Esophagus squamous epithelium (tissue), 5 donors: ENCODE measurements at regions not wholly inside any gene's neighbourhood (a gene's known extent, or its start where the extent isn't known, plus 50 kb on each side); places are given as distances from the start of the nearest gene placed in this dataset.

ENCODE experiments used
- DNase-seq: peaks from one replicate; lab custom pipeline; 2025; lab: John Stamatoyannopoulos, UW
- H3K27ac ChIP-seq, 4 donors: fragments of 200-600 bp; sonication (generic); one replicate each; pipeline ENCODE4 v1.5.1; 2016 to 2019; ENCODE audit warnings: mild to moderate bottlenecking in 1 of 4
- H3K27me3 ChIP-seq, 4 donors: fragments of 200-600 bp; sonication (generic); 1 replicate in 3 of 4; 2 replicates in 1 of 4; pipeline versions ENCODE4 v1.5.1 to v1.6.0; 2017 to 2021; ENCODE audit warnings: antibody characterized with exemption in 1 of 4
- H3K36me3 ChIP-seq, 3 donors: fragments of 200-600 bp; sonication (generic); one replicate each; pipeline ENCODE4 v1.5.1; 2016 to 2019
- H3K4me1 ChIP-seq, 3 donors: fragments of 200-600 bp; sonication (generic); one replicate each; pipeline ENCODE4 v1.5.1; 2017 to 2019
- H3K4me3 ChIP-seq, 4 donors: fragments of 200-600 bp; sonication (generic); 1 replicate in 3 of 4; 2 replicates in 1 of 4; pipeline ENCODE4 v1.5.1; 2016 to 2019; ENCODE audit warnings: mild to moderate bottlenecking in 2 of 4, moderate library complexity in 1 of 4
- H3K9me3 ChIP-seq, 3 donors: fragments of 200-600 bp; sonication (generic); one replicate each; pipeline ENCODE4 v1.5.1; 2016 to 2019
- POLR2A ChIP-seq, 4 donors: fragments of 450-650 bp; IDR thresholded peaks; one replicate each; pipeline ENCODE4 v1.6.1; 2017; ENCODE audit warnings: antibody characterized with exemption in 4 of 4, mild to moderate bottlenecking in 4 of 4, moderate library complexity in 3 of 4
- WGBS, 2 donors: methylation state at CpG; one replicate each; pipeline ENCODE4 v1.1.5; 2018; 5-methylcytosine and 5-hydroxymethylcytosine counted together
- intact Hi-C: fragments of 100-400 bp; cut with DNase I; formaldehyde crosslinking; loops from one replicate; pipeline ENCODE4 v1.15.0; 2022
- TF ChIP-seq, protein P1 (sequence below), 6 experiments: fragments of 450-650 bp in 4 of 6; fragments of 200-600 bp in 2 of 6; sonication (generic) in 2 of 6; IDR thresholded peaks; one replicate each; pipeline ENCODE4 v1.5.1; 2016 to 2019; ENCODE audit warnings: antibody characterized with exemption in 6 of 6, mild to moderate bottlenecking in 4 of 6, moderate library complexity in 4 of 6
- donor health status: DM: yes; HTN: yes; CAD: no.

- Histone ChIP-seq H3K9me3 (no peaks in the 10 kb centered on the region), H3K4me3 (no peak overlapping the region), H3K36me3 (no peaks in the 10 kb centered on the region), H3K27me3 (no peaks in the 10 kb centered on the region), H3K27ac (no peak overlapping the region), H3K4me1 (no peaks in the 10 kb centered on the region)
- intact Hi-C loops = no loop called here
- no peak for DNase-seq
- TF ChIP-seq, protein P1, sequence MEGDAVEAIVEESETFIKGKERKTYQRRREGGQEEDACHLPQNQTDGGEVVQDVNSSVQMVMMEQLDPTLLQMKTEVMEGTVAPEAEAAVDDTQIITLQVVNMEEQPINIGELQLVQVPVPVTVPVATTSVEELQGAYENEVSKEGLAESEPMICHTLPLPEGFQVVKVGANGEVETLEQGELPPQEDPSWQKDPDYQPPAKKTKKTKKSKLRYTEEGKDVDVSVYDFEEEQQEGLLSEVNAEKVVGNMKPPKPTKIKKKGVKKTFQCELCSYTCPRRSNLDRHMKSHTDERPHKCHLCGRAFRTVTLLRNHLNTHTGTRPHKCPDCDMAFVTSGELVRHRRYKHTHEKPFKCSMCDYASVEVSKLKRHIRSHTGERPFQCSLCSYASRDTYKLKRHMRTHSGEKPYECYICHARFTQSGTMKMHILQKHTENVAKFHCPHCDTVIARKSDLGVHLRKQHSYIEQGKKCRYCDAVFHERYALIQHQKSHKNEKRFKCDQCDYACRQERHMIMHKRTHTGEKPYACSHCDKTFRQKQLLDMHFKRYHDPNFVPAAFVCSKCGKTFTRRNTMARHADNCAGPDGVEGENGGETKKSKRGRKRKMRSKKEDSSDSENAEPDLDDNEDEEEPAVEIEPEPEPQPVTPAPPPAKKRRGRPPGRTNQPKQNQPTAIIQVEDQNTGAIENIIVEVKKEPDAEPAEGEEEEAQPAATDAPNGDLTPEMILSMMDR (IDR thresholded peaks at IDR 0.05) = no peak
- TF ChIP-seq POLR2A (IDR thresholded peaks at IDR 0.05) = no peak
These were observed 1186.5 kb upstream of the TMPRSS15 start for GRCh38 chr21:19590044-19590443.

GRCh38 chr21:19603011-19603593 lies 1199.5 kb upstream of the TMPRSS15 start:
- DNase-seq = no peak
- intact Hi-C loops = no loop called here
- 63% methylated on average over 4 of the region's 4 CpGs for WGBS, 2 donors

DNA sequence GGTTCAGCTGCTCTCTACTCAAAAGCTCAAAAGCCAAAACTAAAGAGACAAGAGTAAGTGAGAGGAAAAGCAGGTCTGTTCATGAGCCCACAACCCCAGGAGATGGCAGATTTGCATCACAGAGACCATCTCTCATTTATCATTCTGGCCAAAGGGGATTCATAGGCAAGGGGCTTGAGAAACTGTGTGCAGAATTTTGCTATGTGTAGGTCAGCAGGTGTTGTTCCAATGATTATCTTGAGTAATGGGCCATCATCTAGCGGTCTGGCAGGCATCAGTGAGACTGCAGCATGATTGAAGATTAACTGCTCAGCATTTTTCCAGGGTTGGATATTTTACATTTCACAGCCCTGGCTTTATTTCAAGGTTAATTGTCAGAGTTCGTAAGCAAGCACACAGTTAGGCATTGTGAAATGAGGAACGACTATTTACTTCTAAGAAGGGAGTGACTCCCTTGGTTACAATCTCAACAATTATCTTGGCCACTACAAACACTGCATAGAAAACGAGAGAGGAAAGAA lies 1204.6 kb upstream of the TMPRSS15 start:
- H3K9me3 ChIP-seq = no peaks in the 10 kb centered on the region

More at GRCh38 chr21:19603011-19603593, 1199.5 kb upstream of the TMPRSS15 start:
- H3K4me1 ChIP-seq = no peaks in the 10 kb centered on the region
- H3K9me3 ChIP-seq = peaks cover 0 to 5% (median 0%) of the 10 kb centered on the region in 3 donors
- no peaks in the 10 kb centered on the region for H3K36me3 ChIP-seq
- no peaks in the 10 kb centered on the region for H3K27me3 ChIP-seq
- no peak overlapping the region for H3K4me3 ChIP-seq
- no peak overlapping the region for H3K27ac ChIP-seq
- no peak for TF ChIP-seq POLR2A (IDR thresholded peaks at IDR 0.05)
- TF ChIP-seq, protein P1 (IDR thresholded peaks at IDR 0.05) = no peak

DNA sequence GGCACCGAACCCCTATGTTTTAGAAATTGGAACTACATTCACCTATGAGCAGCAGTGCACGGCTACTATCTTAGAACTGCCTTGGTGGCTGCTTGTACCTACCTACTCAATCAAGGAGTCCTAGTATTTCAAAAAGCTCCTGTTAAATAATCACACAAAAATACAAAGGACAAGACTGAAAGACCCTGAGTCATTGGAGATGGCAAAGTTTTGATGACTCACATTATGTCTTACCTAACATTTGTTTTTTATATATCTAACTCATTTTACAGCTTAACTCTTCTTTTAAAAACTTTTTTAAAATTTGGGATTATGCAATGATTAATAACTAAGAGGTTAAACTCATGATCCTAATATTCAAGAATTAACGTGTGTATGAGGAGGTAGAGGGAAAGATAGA lies 1206.0 kb upstream of the TMPRSS15 start:
- no peaks in the 10 kb centered on the region for H3K36me3 ChIP-seq

More for the DNA sequence above, 1204.6 kb upstream of the TMPRSS15 start:
- no peak overlapping the region for H3K27ac ChIP-seq
- H3K4me1 ChIP-seq = no peaks in the 10 kb centered on the region
- no peaks in the 10 kb centered on the region for H3K36me3 ChIP-seq
- no peak for TF ChIP-seq POLR2A (IDR thresholded peaks at IDR 0.05)
- TF ChIP-seq, protein P1 (IDR thresholded peaks at IDR 0.05) = no peak
- H3K4me3 ChIP-seq = no peak overlapping the region
- no peaks in the 10 kb centered on the region for H3K27me3 ChIP-seq
- intact Hi-C loops = no loop called here
- 20 to 27% methylated on average over 4 of the region's 4 CpGs for WGBS, 2 donors
- no peak for DNase-seq

DNA sequence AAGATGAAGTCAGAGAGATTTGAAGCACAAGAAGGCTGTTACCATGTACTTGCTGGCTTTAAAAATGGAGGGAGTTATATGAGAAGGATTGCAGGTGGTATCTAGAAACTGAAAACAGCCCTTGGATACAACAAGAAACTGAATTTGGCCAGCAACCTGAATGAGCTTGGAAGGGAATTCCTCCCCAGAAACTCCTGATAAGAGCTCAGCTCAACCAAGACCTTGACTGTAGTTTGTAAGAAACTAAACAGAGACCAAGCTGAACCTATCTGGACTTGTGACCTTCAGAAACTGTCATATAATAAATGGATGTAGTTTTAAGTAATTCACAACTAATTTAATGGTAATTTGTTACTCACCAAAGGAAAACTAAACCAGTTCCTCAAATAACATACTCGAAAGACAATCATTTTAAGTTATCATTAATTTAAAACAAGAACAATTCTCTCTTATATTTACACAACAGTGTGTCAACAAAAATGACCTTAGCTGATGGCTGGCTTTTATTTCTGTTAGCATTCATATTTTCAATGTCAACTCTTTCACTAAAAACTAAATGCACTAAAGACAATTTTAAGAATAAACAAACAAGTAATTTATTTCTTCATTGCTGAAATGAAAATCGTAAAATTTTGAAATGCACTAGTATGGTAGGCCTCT lies 1218.4 kb upstream of the TMPRSS15 start:
- intact Hi-C loops = no loop called here
- 37 to 38% methylated on average over 2 of the region's 2 CpGs for WGBS, 2 donors
- peaks cover 0 to 6% (median 0%) of the 10 kb centered on the region in 3 donors for H3K9me3 ChIP-seq

More for the DNA sequence above, 1206.0 kb upstream of the TMPRSS15 start:
- 65 to 70% methylated on average over 3 of the region's 3 CpGs for WGBS, 2 donors
- Histone ChIP-seq H3K27ac (no peak overlapping the region), H3K4me3 (no peak overlapping the region), H3K9me3 (no peaks in the 10 kb centered on the region), H3K4me1 (no peaks in the 10 kb centered on the region), H3K27me3 (no peaks in the 10 kb centered on the region)
- DNase-seq = no peak
- TF ChIP-seq POLR2A (IDR thresholded peaks at IDR 0.05) = no peak
- intact Hi-C loops = no loop called here

More for the DNA sequence above, 1218.4 kb upstream of the TMPRSS15 start:
- H3K4me1 ChIP-seq = no peaks in the 10 kb centered on the region
- no peaks in the 10 kb centered on the region for H3K27me3 ChIP-seq
- no peak overlapping the region for H3K27ac ChIP-seq
- H3K36me3 ChIP-seq = no peaks in the 10 kb centered on the region
- no peak for DNase-seq
- TF ChIP-seq POLR2A (IDR thresholded peaks at IDR 0.05) = no peak
- TF ChIP-seq, protein P1 (IDR thresholded peaks at IDR 0.05) = no peak
- H3K4me3 ChIP-seq = no peak overlapping the region
